ENCODE measurements at regions not wholly inside any gene's neighbourhood (a gene's known extent, or its start where the extent isn't known, plus 50 kb on each side); places are given as distances from the start of the nearest gene placed in this dataset.
"Not testable (repeated sequence)": the region's sequence is repeated elsewhere in the genome, so short reads cannot be mapped to it uniquely, and the experiment has no call there.

DNA sequence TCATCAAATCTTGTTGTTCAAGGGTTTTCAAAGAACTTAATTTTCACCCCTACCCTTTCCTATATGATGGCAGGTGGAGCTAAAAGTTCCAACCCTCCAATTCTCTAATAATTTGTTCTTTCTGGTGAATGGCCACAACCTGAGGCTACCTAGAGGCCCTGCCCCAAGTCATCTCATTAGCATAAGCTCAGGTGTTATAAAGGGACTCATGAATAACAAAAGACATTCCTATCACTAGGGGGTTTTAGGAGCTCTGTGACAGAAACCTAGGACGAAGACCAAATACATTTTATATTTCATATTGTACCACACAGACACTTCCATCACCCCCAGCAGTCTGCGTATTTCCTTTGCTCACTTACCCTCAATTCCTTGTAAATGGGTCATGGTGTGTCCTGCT is 483.6 kb upstream of the EPHA6 start:
- no peak for DNase-seq

DNA sequence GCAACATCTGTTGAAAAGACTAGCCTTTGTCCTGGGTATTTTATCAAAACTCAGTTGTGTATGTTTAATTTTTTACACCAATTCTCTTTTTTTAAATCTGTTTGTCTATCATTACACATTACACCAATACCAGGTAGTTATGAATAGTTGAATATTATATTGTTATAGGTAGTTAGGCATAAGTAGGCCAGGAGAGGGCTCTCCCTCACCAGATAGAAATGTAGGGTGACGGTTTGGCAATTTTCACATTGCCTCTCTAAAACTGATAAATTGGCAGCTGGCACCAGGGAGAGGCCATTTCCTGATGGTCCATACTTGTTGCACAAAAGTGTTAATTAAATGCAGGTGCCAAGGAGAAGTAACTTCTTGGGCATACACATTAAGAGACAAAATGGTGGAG is 483.1 kb upstream of the EPHA6 start:
- DNase-seq, result no peak

DNA sequence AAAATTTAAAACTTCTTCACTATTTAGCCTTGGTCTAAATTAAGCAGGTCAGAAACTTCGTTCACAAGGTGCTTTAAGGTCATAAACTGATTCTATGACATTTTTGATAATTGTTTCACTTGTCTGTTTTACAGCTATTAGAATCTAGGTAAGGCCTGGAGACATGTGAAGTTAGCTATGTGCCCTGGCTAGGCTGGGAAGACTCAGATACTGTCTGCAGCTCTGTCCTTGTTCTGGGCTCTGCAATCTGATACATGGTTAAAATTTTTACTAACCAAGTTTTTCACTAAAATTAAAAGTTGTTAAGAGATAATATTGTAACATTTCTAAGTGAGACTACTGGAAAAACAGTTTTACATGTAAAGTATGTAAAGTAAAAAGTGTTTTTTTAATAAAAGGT is 479.6 kb upstream of the EPHA6 start:
- DNase-seq, result no peak

DNA sequence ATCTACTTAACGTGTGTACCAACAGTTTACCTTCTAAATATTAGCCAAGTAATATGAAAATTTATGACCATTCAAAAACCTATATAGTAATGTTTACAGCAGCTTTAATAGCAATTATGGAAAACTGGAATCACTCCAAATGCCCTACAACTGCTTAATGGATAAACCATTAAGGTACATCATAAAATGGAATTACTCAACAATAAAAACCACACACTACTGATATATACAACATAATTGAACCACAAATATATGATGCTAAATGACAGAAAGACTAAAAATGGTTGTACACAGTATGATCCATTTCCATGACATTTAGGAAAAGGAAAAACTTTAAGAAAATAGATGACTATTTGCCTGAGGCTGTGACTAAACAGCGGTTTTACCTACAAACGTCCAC is 467.1 kb upstream of the EPHA6 start:
- DNase-seq, result no peak

DNA sequence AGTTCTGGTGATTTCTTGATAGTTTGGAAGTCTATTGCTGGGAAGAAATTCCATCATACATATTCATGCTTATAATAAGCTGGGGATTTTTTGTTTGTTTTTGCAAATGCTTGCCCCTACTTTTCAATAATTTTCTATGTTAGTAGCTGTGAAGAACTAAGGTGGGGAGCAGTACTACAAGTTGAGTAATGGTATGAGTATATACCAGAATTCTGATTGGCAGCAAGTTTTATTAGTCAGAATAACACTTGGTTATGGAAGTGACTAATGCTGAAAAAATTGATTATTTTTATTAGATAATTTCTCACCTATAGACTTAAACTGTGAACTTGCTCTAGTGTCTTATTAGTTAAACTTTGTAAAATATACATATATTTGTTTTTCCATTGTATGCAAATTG is 462.8 kb upstream of the EPHA6 start:
- not testable (repeated sequence) for DNase-seq

DNA sequence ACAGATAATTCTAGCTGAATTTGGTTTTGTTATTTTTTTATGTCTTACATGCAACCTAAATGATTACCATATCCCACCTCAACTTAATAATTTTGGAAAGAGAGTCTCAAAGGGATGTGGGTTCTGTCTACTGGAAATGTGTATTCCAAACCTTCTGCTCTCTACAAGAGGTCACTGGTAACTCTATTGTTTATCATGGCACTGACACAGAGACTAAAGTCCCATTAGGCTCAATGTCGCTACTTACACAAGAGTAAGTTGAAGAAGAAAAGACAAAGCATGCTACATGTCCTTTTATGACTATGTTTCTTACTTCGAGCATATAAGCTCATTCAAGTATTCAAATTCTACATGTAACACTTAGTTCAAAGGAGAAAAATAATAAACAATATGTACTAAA is 460.3 kb upstream of the EPHA6 start:
- DNase-seq, result no peak

DNA sequence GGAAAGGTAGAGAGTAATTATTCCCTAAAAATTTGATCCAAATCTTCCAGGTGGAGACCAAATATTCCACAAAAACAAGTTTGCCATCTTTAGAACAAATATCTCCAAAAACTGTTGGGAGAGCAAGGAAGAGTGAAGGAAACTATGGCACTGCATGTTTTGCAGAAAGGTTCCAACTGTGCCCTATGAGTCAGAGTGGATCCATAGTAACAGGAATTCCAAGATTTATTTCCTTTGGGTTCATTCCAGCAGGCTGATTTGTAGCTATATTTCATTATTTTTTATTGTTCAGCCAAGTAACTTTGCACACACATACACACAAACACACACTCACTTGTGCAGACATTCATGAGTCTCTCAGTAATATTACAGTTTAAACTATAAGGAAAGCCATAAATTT is 459.7 kb upstream of the EPHA6 start:
- no peak for DNase-seq

DNA sequence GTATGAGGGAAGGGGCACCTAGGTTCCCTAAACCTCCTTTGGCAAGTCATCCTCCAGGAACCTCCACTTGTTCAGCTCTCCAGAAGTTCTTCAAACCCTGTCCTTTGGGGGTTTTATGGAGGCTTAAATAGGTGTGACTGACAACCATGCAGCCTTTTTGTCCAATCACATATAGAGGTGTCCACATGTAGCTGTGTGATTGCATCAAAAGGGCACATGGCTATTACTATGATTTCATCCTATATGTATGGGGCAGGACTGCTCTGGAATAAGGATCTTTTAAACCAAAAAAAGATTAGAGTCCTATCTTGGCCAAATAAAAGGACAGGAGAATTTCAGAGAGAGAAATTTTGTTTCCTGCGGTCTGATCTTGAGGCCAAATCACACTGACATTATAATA is 453.2 kb upstream of the EPHA6 start:
- no peak for DNase-seq

DNA sequence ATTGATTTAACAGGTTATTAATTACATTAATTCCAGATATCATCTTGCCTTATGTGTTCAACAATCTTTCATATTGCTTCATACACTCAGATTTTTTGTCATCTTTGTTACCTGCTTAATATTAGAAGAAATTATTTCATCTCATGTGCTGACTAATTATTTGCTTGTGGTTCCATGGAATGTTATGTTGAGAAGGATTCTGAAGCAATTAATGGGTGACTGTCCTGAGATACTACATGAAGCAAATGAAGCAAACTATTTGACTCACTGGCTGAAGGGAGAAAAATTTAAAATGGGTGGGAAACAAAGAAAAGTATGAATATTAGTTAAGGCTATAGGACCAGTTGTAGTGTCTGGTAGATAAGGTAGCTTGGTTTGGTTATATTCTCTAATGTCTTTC is 443.8 kb upstream of the EPHA6 start:
- no peak for DNase-seq

DNA sequence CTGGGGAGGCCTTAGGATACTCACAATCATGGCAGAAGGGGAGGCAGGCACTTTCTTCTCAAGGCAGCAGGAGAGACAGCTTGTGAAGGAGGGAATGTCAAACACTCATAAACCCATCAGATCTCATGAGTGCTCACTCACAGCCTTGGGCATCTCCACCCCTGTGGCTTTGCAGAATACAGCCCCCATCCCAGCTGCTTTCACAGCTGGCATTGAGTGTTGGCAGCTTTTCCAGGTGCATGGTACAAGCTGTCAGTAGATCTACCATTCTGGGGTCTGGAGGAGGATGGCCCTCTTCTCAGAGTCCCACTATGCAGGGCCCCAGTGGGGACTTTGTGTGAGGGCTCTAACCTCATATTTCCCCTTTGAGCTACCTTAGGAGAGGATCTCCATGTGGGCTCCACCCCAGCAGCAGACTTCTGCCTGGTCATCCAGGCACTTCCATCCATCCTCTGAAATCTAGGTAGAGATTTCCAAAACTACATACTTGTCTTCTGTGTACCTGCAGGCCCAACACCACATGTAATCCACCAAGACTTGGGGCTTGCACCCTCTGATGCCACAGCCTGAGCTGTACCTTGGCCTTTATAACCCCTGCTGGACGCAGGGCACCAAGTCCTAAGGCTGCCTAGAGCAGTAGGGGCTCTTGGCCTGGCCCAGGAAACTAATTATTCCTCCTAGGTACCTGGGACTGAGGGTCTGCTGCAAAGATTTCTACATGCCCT is 404.2 kb upstream of the EPHA6 start:
- no peak for DNase-seq

DNA sequence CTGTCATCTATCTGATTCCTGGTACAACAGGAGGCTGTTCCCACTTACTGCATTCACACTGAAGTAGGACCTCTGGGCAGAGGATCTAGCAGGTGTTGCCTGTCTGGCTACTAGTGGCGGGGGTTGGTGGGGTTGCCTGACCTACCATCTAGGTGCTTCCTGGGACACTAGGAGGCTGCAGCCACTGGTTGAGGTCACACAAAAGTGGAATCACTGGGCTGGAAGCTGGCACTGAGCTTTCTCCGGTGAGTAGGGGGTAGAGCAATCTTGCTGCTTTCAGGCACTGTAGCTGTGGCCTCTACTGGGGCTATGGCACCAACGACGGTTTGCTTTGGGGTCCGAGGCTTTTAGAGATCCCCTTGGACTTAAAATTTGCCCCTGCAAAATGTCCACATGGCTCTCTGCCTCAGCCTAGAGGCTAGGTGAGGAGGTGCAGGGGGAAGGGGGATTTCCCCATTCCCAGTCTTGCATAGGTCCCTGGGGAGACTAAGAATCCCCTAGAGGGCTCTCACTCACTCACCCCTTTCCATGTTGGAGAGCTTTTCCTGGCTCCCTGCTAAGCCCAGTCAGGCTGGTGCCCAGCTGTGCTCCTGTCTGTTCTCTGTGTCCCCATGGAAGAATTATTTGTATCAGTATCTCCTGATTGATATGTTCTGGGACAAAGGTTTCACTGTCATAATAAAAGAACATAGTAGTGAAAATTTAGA is 397.7 kb upstream of the EPHA6 start:
- DNase-seq, result no peak

DNA sequence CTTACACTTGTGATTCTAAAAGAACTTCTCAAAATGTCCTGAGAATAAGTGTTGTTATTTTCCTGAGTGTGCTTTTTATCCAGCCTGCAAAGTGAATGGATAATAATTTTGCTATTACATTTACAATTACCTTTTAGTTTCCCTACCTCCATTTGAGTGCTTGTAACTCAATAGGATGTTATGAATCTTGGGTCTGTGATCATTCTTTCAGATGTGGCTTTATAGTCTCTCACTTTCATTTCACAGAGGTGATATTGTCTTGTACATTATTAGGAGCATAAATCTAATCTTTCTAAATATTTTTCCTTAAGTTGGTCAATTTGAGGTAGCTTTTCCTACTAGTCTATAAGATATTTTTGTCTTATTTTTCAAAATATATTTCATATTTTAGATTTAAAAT is 386.3 kb upstream of the EPHA6 start:
- no peak for DNase-seq

DNA sequence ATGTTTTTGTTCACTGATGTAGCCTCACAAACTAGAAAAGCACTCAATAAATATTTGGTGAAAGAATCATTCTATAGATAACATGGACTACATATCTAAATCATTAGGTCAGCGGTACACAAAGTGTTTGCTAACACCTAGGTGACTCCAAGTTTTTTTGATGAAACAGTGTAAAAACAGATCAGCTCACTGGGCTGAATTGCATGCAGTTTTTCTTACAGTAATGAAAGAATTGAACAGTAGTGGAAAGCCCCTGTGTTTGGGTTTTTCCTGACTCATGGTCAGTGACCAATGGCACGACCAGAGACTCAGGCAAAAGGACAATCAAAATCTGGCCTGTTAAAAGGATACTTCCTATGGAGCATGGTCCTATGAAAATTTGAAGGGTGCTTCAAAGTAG is 384.3 kb upstream of the EPHA6 start:
- no peak for DNase-seq

DNA sequence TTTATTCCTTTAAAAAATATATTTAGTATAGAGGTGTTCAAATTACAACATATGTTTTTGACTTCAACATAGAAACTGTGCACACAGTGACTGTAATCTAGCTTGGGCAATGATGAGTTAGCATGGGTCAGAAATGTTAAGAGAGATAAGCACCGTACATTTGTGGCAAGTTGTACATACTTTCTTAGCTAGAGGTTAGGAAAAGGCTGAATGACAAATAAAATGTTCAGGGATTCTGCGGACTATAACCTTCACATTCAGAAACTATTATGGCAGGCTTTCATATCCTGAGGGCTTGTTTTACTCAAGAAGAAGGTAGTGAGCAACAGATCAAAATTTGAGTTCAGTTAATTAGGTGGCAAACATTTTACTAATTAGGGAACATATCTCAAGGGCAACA is 379.7 kb upstream of the EPHA6 start:
- DNase-seq, result no peak

DNA sequence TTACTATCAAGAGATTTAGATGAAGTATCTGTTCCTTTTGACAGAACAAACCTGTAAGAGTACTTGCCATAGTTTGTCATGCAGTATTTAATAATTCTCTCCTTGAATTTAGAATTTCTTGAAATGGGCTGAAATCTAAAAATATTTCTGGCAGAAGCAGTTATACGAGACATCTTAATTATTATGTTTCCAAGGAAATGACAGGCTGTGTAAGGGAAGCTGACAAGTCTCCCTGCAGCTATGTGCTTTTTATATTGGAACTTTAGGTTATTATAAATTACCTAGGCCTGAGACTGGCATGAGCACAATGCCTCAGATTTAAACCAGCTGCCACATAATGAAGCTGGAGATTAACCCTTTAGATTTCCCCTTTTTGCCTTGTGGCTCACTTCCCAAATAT is 365.0 kb upstream of the EPHA6 start:
- DNase-seq, result no peak

DNA sequence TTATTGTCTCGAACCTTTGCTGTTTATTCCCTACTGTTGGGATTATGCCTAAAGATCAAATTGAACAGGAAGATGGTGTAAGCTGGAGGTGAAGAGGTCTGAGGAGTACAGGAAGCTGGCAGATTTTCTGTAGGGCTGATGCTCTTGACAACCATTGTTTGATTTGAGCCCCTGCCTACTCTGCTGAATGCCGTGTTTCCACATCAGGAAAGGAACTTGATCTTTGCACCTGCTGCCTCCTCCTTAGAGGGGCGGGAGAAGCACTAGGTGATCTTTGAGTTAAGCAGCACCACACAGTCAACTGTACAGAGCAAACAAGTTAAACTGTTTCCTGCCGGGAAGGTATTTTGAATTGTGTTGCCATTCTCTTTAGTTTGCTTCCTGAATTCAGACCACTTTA is 364.6 kb upstream of the EPHA6 start:
- DNase-seq, result peak; percentile 79

DNA sequence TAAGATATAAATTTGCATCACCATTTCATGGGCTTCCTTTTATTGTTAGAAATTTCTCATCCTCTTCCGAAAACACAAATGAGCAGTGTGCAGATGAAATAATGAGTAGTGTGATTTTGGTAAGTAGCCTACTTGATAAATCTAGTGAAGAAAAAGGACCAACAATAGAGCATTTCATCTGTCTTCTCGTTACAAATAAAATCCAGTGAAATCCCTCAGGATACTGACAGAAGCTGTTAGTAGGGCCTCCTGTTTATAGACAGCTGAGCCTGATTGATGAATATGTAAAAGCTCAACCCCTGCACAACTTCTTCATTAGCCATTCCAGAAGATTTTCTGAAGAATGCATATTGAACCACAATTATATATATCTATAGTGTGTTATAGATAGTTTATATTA is 363.7 kb upstream of the EPHA6 start:
- no peak for DNase-seq

DNA sequence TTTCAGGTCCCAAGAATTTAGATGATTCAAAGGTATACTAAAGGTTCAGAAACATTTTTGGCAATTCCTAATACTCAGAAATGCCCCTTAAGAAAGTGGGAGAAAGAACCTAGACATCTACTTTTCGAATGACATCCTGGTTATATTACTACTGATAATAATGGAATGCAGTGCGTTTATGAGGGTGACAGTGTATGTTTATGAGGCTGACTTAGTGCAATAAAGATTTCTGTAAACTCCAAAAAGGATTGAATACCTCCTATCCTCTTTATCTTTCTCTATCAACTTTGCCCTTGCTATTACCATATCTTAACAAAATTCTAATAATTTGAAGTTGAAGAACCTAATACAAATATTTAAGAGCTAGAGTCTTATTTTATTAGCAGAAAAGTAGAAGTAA is 348.9 kb upstream of the EPHA6 start:
- no peak for DNase-seq

DNA sequence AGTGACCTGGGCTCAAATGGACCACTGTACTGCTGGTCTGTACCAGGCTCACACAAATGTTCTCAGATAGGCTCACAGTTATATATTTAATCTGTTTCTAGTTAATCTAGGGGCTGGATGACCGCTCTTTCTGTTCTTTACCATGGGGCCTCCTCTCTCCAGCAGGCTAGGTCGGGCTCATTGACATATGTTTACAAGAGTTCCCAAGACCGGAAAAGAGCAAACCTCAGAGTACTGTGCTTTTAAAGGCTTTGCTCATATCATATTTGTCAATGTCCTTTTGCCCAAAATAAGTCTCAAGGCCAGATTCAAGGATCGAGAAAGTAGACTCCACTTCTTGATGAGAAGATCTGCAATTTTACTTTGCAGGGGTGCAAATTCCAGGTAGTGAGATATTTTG is 348.0 kb upstream of the EPHA6 start:
- DNase-seq, result no peak

DNA sequence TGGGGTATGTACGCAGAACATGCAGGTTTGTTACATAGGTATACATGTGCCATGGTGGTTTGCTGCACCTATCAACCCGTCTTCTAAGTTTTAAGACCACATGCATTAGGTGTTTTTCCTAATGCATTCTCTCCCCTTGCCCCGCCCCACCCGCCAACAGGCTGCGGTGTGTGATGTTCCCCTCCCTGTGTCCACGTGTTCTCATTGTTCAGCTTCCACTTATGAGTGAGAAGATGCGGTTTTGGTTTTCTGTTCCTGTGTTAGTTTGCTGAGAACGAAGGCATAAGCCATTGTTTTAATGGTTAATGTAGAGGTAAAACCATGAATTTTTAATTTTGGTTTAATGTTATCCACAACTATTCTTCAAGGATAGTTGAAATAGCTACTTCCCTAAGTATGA is 346.8 kb upstream of the EPHA6 start:
- no peak for DNase-seq

DNA sequence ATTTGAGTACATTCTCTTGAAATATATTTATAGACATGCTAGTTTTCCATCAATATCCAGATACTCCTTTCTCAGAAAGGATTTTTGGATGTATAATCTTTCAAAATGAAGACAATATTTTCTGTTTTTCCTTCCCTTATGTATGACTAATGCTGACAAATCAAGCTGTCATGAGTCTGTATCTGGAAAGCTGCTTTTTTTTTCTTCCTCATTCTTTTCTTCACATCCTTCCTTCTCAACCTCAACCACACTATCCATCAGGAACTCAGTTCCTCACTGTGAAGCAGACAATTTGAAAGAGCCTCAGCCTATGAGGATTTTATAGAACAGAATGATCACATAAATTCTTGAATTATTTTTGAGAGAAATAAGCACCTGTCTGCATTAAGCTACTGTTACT is 335.9 kb upstream of the EPHA6 start:
- DNase-seq, result no peak

DNA sequence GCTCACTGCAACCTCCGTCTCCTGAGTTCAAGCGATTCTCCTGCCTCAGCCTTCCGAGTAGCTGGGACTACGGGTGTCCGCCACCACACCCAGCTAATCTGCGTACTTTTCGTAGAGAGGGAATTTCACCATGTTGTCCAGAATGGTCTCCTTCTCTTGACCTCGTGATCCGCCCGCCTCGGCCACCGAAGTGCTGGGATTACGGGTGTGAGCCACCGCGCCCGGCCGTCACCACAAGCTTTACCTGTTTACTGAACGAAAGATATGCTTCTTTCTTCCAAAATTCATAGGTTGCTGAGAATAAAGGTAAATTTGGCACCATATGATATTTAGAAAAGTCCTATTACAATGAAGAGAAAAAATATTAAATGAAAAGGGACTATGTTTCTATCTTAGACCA is 333.5 kb upstream of the EPHA6 start:
- DNase-seq, result no peak

DNA sequence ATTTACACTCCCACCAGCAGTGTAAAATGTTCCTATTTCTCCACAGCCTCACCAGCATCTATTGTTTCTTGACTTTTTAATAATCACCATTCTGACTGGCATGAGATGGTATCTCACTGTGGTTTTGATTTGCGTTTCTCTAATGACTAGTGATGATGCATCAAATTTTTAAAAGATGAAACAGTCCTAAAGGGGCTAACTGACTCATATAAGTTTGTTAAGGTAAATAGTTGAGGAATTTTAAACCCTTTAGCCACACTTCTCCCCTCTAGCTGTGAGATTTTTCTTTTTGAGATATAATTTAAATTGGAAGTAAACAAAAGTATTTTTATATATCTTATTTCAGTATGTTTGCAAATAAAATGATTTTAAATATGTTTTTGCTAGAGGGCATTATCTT is 331.2 kb upstream of the EPHA6 start:
- not testable (repeated sequence) for DNase-seq

DNA sequence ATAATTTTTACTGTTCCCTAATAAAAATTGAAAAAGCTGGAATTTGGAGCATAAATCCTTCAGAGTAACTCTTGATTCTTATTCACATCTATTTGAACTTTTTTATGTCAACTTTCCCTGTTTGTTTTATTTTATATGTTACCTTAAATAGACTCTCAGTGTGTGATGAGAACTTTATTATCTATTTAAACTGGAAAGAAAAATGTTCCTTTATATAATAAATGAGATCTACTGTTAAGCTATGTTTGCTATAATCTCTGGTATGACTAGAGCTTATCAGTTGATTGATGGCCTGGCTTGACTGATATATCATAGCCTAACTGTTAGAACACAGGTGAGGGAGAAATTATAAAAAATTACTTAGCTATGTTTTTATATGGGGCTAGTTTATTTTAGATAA is 330.6 kb upstream of the EPHA6 start:
- no peak for DNase-seq

DNA sequence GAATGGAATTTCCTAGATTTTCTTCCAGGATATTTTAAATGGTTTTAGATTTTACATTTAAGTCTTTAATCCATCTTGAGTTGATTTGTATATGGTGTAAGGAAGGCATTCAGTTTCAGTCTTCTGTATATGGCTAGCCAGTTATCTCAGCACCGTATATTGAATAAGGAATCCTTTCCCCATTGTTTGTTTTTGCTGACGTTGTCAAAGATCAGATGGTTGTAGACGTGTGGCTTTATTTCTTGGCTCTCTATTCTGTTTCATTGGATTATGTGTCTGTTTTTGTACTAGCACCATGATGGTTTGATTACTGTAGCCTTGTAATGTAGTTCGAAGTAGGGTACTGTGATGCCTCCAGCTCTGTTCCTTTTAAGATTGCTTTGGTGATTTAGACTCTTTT is 325.7 kb upstream of the EPHA6 start:
- no peak for DNase-seq
